Omental fat pad (tissue), 3 donors: ENCODE measurements at regions not wholly inside any gene's neighbourhood (a gene's known extent, or its start where the extent isn't known, plus 50 kb on each side); places are given as distances from the start of the nearest gene placed in this dataset.

Experiments
- ATAC-seq: fragments of 150-250 bp; one replicate; pipeline ENCODE4 v1.9.1; 2016; ENCODE audit warnings: mild to moderate bottlenecking, moderate library complexity; ENCODE audit not compliant: low FRiP score
- DNase-seq: peaks from one replicate; pipeline ENCODE4 v3.0.0-alpha.2; 2019; ENCODE audit warnings: low spot score
- CTCF ChIP-seq, 3 donors: fragments of 450-650 bp; IDR thresholded peaks; one replicate each; pipeline ENCODE4 v1.5.1; 2016 to 2017; ENCODE audit warnings: antibody characterized with exemption in 3 of 3, mild to moderate bottlenecking in 3 of 3, moderate library complexity in 2 of 3

- TF ChIP-seq CTCF (IDR thresholded peaks at IDR 0.05) = no peak
- peak; percentile 72 for ATAC-seq
- no peak for DNase-seq
These were observed 78.9 kb upstream of the CTTNBP2NL start for GRCh38 chr1:112317140-112317539.

GRCh38 chr1:112317611-112318062 is 78.4 kb upstream of the CTTNBP2NL start:
- DNase-seq (no peak), ATAC-seq (peak; percentile 18)
- TF ChIP-seq CTCF (IDR thresholded peaks at IDR 0.05) = no peak

GRCh38 chr1:112318263-112318662 is 77.8 kb upstream of the CTTNBP2NL start:
- no peak for DNase-seq
- ATAC-seq = no peak
- no peak for TF ChIP-seq CTCF (IDR thresholded peaks at IDR 0.05)

GRCh38 chr1:112318698-112319370 is 77.2 kb upstream of the CTTNBP2NL start:
- no peak for TF ChIP-seq CTCF (IDR thresholded peaks at IDR 0.05)
- ATAC-seq = no peak
- DNase-seq = no peak

- no peak for DNase-seq
- TF ChIP-seq CTCF (IDR thresholded peaks at IDR 0.05) = no peak
- no peak for ATAC-seq
These were observed 76.5 kb upstream of the CTTNBP2NL start for GRCh38 chr1:112319371-112320040.

GRCh38 chr1:112320058-112320457 is 76.0 kb upstream of the CTTNBP2NL start:
- ATAC-seq (no peak), DNase-seq (no peak)
- TF ChIP-seq CTCF (IDR thresholded peaks at IDR 0.05) = no peak

- no peak for TF ChIP-seq CTCF (IDR thresholded peaks at IDR 0.05)
- ATAC-seq (no peak), DNase-seq (no peak)
These were observed 74.0 kb upstream of the CTTNBP2NL start for GRCh38 chr1:112322018-112322417.
